HCT116 (cell line): ENCODE measurements at regions not wholly inside any gene's neighbourhood (a gene's known extent, or its start where the extent isn't known, plus 50 kb on each side); places are given as distances from the start of the nearest gene placed in this dataset.

Experiments
- ATF3 ChIP-seq: IDR thresholded peaks from 2 replicates; pipeline ENCODE4 v1.6.1; 2012
- CTCF ChIP-seq, 3 experiments: fragments of 200-600 bp in 1 of 3; sonication (generic) in 1 of 3; IDR thresholded peaks in 2 of 3; conservative IDR thresholded peaks in 1 of 3; 2 replicates each; pipeline ENCODE4 v1.5.1; 2012 to 2017; ENCODE audit warnings: low read depth in 2 of 3, low read length in 2 of 3, antibody characterized with exemption in 1 of 3, borderline replicate concordance in 1 of 3, control low read depth in 1 of 3, mild to moderate bottlenecking in 1 of 3, mixed read lengths in 1 of 3, mixed run types in 1 of 3, moderate library complexity in 1 of 3; ENCODE audit not compliant: insufficient read depth in 1 of 3
- EZH2 ChIP-seq: fragments of 200-600 bp; sonication (generic); IDR thresholded peaks from 2 replicates; pipeline ENCODE4 v1.6.1; 2017; ENCODE audit warnings: antibody characterized with exemption, mixed run types
- EZH2phosphoT487 ChIP-seq: fragments of 200-600 bp; IDR thresholded peaks from 2 replicates; pipeline ENCODE4 v1.6.1; 2018; ENCODE audit warnings: antibody characterized with exemption, borderline replicate concordance
- JUND ChIP-seq: IDR thresholded peaks from 2 replicates; pipeline ENCODE4 v1.6.1; 2012
- POLR2A ChIP-seq: IDR thresholded peaks from 2 replicates; pipeline ENCODE4 v1.7.0; 2011; ENCODE audit warnings: borderline replicate concordance; ENCODE audit not compliant: insufficient read depth, insufficient read length; ENCODE audit errors: extremely low read depth
- POLR2AphosphoS5 ChIP-seq: IDR thresholded peaks from 2 replicates; pipeline ENCODE4 v1.6.1; 2011; ENCODE audit warnings: mild to moderate bottlenecking, low read depth, low read length, moderate library complexity
- RAD21 ChIP-seq: IDR thresholded peaks from 2 replicates; pipeline ENCODE4 v1.6.1; 2012; ENCODE audit warnings: low read depth, mild to moderate bottlenecking
- REST ChIP-seq: IDR thresholded peaks from 2 replicates; pipeline ENCODE4 v1.6.1; 2012; ENCODE audit warnings: low read depth
- SP1 ChIP-seq: IDR thresholded peaks from 2 replicates; pipeline ENCODE4 v1.6.1; 2012; ENCODE audit warnings: low read depth
- SRF ChIP-seq: IDR thresholded peaks from 2 replicates; pipeline ENCODE4 v1.6.1; 2012; ENCODE audit warnings: low read depth
- YY1 ChIP-seq: IDR thresholded peaks from 2 replicates; pipeline ENCODE4 v1.6.1; 2011; ENCODE audit warnings: low read length, low read depth, moderate library complexity, mild to moderate bottlenecking; ENCODE audit not compliant: insufficient replicate concordance; ENCODE audit errors: extremely low read depth
- ZBTB33 ChIP-seq: IDR thresholded peaks from 2 replicates; pipeline ENCODE4 v1.6.1; 2011; ENCODE audit warnings: mild to moderate bottlenecking, low read length, moderate library complexity; ENCODE audit not compliant: insufficient replicate concordance; ENCODE audit errors: extremely low read depth

DNA sequence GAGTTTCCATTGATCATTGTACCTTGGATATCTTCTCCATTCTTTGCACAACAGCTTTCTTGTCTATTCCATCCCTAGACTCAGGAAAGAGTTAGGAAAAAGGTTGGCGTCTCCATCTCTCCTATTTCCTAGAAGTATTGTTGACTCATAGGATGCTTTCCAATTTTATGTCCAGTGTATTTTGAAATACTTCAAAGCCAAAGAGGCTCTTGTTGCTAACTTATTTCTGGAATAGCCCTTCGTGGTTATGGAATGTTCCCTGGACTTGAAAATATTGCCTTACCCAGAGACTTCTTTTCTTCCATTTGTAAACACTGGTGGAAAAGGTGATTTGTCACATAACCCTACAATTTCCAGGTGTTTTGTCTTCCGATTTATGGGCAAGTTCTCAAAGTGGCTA lies 402.3 kb upstream of the ZNF608 start:
- TF ChIP-seq RAD21 (no peak), CTCF (IDR thresholded peaks at IDR 0.05 in 2 of 3, conservative IDR thresholded peaks at IDR 0.05 in 1 of 3; ENCODE audit: borderline replicate concordance in 1 of 3, insufficient read depth in 1 of 3, low read depth in 2 of 3, low read length in 2 of 3) (no peak), REST (no peak), EZH2 (no peak), POLR2A (no peak), SRF (no peak), YY1 (no peak), ATF3 (no peak), EZH2phosphoT487 (no peak), POLR2AphosphoS5 (no peak), SP1 (no peak), ZBTB33 (no peak), JUND (no peak)
